DLD1 (cell line): ENCODE measurements at regions not wholly inside any gene's neighbourhood (a gene's known extent, or its start where the extent isn't known, plus 50 kb on each side); places are given as distances from the start of the nearest gene placed in this dataset.

Source experiments
- in situ Hi-C: cut with HindIII; loops from 2 replicates; pipeline ENCODE4 v1.10.0; 2017; ENCODE audit warnings: low sequenced_read_pairs

GRCh38 chr5:123874600-123875201 lies 362.7 kb downstream of the CSNK1G3 start:
- in situ Hi-C loops: no loop called here

DNA sequence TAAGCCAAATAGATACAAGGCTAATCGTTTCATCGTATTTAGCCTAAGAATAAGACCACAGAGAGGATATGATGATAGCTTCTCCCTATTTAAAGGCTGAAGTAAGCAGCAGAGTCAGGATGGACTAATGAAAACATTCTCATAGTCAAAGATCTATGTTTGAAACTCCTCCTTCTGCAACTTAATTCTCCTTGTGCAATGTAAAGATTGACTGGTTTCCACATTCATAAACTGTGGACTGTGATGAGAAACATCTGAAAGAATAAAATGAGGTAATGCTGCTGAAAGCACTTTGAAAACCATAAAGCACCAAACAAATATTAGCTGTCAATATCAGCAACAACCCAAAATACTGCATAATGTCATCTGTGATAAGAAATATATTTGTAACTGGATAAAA lies 361.9 kb downstream of the CSNK1G3 start:
- in situ Hi-C loops: no loop called here

GRCh38 chr5:123871373-123871772 lies 359.4 kb downstream of the CSNK1G3 start:
- in situ Hi-C loops: no loop called here

- in situ Hi-C loops: no loop called here
Measured at GRCh38 chr5:123868881-123869280, 356.9 kb downstream of the CSNK1G3 start.

DNA sequence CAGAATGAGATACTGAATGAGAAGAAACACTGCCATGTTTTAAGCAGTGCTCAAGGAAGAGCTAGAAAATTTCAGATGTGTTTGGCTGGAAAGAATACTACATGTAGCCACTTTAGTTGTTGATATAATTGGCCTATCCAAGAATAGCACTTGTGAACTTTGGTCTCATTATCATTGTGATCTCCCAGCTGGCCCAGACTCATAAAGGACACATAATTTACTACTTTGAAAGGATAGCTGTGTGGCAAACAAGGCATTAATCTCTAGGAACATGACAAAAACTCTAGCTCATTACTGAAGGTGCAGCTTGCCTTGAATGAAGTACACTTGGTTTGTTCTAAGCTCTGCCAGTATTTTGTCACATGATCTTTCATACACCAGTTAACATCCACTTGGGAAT lies 356.3 kb downstream of the CSNK1G3 start:
- in situ Hi-C loops: no loop called here

GRCh38 chr5:123865641-123866040 lies 353.7 kb downstream of the CSNK1G3 start:
- in situ Hi-C loops: no loop called here

- in situ Hi-C loops: no loop called here
Measured at GRCh38 chr5:123864578-123864977, 352.6 kb downstream of the CSNK1G3 start.

GRCh38 chr5:123858938-123859337 lies 347.0 kb downstream of the CSNK1G3 start:
- in situ Hi-C loops: no loop called here

DNA sequence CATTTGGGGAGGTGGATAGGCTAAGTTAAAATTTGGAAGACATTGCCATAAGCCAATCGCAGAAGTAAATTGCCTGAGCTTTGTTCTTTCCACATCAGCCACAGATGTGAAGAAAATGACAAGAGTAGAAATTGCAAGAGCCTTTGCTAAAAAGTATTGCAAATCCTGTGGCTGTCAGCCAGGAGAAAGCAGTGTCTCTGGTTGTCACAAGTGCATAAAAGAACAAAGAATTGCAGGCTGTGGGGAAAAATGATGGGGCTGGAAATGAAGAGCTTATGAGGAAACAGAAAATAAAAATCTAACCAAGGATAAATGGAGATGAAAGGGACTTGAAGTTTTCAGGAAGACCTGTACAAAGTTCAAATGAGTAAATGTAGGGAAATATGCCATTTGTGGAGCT lies 344.8 kb downstream of the CSNK1G3 start:
- in situ Hi-C loops: no loop called here

DNA sequence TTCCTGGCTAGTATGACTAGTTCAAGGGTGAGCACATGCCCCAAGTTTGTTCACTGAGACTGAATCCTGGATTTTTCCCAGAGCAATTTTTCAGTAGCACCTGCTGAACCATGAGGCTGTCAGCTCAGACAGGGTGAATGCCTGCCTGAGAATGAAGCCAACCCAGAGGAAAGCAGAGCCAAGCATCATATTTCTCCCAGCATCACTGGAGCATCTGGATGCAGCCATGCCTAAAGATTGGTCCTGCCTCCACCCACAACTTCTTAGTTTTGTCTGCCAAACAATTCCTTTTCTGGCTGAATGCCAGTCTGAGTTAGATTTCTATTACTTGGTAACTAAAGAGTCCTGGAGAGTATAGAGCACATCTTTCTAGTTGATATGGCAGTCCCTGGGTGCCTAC lies 343.6 kb downstream of the CSNK1G3 start:
- in situ Hi-C loops: no loop called here

DNA sequence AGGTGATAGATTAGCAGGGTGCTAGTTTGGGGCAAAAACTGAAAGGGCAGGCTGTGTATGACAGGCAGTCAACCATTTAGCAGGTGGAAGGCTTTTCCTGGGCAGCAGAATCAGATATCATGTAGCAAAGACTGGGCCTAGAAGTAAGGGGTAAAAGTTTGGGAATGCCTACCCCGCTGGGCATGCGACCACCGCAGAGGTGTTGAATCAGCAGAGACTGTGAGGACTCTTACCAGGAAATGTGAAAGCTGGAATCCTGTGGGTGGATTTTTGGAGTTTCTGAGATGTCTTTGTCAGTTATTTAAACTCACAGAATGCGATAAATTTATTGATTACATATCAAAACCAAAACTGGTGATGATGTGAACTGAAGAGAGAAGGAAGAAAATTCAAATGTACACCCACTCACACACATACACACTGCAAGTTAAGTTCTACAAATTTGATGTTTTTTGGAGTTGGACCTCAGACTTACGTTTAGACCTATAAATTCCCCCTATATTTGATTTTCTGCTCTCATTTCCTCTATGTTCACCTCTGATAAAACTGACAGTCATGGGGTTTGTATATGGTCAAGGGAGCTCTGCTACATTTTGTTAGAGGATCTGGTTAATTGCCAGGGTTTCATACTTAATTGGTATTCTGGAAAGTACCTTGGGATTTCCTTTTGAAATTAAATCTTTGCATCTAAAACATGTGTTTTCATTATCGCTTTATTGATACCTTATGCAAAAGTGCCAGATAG lies 333.6 kb downstream of the CSNK1G3 start:
- in situ Hi-C loops: no loop called here

DNA sequence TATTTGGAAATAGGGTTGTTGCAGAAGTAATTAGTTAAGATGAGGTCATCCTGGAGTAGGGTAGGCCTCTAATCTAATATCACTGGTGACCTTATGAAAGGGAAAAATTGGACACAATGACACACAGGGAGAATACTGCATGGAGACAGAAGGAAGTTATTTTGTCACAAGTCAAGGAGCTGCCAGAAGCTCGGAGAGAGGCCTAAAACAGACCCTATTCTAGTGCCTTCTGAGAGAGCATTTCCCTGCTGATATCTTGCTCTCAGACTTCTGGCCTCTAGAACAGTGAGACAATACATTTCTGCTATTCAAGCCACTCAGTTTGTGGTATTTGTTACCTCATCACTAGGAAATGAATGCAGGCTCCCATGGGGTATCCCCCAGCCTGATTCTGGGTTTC lies 332.9 kb downstream of the CSNK1G3 start:
- in situ Hi-C loops: no loop called here

GRCh38 chr5:123835421-123835820 lies 323.4 kb downstream of the CSNK1G3 start:
- in situ Hi-C loops: no loop called here

- in situ Hi-C loops: no loop called here
Measured at GRCh38 chr5:123830575-123830974, 318.6 kb downstream of the CSNK1G3 start.

DNA sequence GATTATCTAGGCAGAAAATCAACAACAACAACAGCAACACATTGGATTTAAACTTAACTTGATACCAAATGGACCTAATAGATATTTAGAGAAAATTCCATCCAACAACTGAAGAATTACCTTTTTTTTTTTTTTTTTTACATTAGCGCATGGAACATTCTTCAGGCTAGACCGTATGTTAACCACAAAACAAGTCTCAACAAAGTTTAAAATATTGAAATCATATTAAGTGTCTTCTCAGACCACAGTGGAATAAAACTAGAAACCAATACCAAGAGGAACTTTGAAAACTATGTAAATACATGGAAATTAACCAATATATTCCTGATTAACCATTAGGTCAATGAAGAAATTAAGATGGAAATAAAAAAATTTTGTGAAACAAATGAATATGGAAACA lies 315.8 kb downstream of the CSNK1G3 start:
- in situ Hi-C loops: no loop called here

DNA sequence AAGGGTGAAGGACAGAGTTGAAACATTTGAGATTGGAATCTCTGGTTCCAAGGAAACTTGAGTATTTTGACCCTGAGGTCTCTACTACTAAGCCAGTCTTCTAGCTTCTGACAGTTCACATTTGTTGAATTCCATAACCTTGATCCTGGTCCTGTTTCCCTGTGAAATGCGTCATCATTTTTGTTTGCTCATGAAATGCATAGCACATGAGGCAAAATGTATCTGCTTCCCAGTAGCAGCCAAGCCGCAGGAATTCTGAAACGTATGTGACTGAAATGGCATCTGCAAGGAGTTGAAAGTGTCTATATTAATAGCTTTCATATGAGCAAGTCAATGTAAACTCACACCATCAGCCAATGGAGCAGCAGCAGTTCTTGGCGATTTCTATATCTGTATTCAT lies 307.9 kb downstream of the CSNK1G3 start:
- in situ Hi-C loops: no loop called here

- in situ Hi-C loops: no loop called here
Measured at GRCh38 chr5:123819386-123819785, 307.4 kb downstream of the CSNK1G3 start.

GRCh38 chr5:123817267-123817666 lies 305.3 kb downstream of the CSNK1G3 start:
- in situ Hi-C loops: no loop called here

- in situ Hi-C loops: no loop called here
Measured at GRCh38 chr5:123814801-123815470, 303.0 kb downstream of the CSNK1G3 start.

DNA sequence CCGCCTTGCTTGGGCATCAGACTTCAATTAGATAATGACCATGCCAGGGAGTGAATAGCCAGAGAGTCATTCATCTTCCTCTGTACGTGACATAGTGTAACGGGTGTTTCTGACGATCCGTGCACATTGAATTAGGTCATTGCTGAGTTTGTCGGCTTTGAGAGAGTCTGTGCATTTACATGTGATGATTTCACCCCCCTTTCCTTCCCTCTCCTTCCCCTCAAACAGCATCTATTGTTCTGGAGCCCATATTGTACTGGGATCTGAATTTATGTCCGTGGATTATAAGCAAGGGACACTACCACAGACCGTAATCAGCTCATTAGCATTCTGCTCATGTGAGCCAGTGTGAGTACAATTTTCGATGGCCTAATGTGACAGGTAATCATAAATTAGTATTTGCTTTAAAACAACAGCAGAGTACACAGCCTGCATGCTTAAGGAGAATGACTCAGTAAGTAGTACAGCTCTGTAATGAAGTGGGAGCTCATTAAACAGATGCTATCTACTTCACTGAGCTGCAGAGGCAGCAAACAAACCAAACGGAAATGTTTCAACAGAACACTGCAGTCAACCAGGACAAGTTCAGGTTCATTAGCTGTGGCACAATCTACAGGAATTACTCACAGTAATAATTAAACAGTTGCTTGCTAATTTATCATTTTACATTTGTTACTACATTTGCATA lies 302.1 kb downstream of the CSNK1G3 start:
- in situ Hi-C loops: no loop called here

GRCh38 chr5:123813264-123813663 lies 301.3 kb downstream of the CSNK1G3 start:
- in situ Hi-C loops: no loop called here

DNA sequence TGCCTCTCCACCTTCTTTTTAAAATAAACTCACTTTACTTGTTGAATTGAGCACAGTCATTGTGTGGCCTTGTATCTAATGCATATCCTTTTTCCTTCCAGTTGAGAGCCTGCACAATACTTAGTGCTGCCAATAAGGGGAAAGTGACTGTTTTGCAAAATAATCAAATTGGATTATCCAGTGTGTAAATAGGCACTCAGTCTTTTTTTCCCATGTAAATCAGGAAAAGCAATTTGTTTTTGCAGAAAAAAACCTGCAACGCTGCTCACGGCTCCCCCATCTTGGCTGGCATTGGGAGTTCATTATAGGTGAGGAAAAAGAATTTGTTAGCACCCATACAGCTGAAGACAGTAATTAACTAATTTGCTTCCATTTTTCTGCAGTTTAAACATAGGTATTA lies 299.9 kb downstream of the CSNK1G3 start:
- in situ Hi-C loops: no loop called here
